ENCODE measurements at regions not wholly inside any gene's neighbourhood (a gene's known extent, or its start where the extent isn't known, plus 50 kb on each side); places are given as distances from the start of the nearest gene placed in this dataset.

DNA sequence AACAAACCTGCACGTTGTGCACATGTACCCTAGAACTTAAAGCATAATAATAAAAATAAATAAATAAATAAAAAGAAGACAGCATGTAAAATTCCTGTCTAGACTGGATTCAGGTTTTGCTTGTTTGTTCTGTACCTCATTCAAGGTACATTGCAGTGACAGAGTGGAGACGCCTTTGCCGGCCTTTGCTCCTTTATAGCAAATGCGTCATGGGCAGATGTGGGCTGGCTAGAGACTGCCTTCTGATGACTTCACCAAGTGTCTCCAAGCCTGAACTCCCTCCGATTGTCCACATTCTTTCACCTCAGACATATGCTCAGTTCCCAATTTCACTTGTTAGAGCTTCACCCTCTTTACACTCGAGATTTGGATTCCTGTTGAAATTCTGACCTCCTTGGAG is 147.8 kb upstream of the ARHGAP20 start (continued):
- TF ChIP-seq, protein P1, sequence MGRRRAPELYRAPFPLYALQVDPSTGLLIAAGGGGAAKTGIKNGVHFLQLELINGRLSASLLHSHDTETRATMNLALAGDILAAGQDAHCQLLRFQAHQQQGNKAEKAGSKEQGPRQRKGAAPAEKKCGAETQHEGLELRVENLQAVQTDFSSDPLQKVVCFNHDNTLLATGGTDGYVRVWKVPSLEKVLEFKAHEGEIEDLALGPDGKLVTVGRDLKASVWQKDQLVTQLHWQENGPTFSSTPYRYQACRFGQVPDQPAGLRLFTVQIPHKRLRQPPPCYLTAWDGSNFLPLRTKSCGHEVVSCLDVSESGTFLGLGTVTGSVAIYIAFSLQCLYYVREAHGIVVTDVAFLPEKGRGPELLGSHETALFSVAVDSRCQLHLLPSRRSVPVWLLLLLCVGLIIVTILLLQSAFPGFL (CRISPR knock-in tag; IDR thresholded peaks at IDR 0.05; ENCODE audit: borderline replicate concordance) = no peak
- TF ChIP-seq, protein P2, sequence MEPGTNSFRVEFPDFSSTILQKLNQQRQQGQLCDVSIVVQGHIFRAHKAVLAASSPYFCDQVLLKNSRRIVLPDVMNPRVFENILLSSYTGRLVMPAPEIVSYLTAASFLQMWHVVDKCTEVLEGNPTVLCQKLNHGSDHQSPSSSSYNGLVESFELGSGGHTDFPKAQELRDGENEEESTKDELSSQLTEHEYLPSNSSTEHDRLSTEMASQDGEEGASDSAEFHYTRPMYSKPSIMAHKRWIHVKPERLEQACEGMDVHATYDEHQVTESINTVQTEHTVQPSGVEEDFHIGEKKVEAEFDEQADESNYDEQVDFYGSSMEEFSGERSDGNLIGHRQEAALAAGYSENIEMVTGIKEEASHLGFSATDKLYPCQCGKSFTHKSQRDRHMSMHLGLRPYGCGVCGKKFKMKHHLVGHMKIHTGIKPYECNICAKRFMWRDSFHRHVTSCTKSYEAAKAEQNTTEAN (CRISPR knock-in tag; IDR thresholded peaks at IDR 0.05) = no peak
- TF ChIP-seq, protein P3, sequence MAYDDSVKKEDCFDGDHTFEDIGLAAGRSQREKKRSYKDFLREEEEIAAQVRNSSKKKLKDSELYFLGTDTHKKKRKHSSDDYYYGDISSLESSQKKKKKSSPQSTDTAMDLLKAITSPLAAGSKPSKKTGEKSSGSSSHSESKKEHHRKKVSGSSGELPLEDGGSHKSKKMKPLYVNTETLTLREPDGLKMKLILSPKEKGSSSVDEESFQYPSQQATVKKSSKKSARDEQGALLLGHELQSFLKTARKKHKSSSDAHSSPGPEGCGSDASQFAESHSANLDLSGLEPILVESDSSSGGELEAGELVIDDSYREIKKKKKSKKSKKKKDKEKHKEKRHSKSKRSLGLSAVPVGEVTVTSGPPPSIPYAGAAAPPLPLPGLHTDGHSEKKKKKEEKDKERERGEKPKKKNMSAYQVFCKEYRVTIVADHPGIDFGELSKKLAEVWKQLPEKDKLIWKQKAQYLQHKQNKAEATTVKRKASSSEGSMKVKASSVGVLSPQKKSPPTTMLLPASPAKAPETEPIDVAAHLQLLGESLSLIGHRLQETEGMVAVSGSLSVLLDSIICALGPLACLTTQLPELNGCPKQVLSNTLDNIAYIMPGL (CRISPR knock-in tag; IDR thresholded peaks at IDR 0.05) = no peak
- TF ChIP-seq ZNF671 (CRISPR knock-in tag; IDR thresholded peaks at IDR 0.05) = no peak
- TF ChIP-seq, protein P4, sequence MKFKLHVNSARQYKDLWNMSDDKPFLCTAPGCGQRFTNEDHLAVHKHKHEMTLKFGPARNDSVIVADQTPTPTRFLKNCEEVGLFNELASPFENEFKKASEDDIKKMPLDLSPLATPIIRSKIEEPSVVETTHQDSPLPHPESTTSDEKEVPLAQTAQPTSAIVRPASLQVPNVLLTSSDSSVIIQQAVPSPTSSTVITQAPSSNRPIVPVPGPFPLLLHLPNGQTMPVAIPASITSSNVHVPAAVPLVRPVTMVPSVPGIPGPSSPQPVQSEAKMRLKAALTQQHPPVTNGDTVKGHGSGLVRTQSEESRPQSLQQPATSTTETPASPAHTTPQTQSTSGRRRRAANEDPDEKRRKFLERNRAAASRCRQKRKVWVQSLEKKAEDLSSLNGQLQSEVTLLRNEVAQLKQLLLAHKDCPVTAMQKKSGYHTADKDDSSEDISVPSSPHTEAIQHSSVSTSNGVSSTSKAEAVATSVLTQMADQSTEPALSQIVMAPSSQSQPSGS (CRISPR knock-in tag; IDR thresholded peaks at IDR 0.05; ENCODE audit: borderline replicate concordance, low read depth) = no peak
- TF ChIP-seq, protein P5, sequence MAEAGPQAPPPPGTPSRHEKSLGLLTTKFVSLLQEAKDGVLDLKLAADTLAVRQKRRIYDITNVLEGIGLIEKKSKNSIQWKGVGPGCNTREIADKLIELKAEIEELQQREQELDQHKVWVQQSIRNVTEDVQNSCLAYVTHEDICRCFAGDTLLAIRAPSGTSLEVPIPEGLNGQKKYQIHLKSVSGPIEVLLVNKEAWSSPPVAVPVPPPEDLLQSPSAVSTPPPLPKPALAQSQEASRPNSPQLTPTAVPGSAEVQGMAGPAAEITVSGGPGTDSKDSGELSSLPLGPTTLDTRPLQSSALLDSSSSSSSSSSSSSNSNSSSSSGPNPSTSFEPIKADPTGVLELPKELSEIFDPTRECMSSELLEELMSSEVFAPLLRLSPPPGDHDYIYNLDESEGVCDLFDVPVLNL (CRISPR knock-in tag; IDR thresholded peaks at IDR 0.05; ENCODE audit: borderline replicate concordance, low read depth) = no peak
- TF ChIP-seq, protein P6, sequence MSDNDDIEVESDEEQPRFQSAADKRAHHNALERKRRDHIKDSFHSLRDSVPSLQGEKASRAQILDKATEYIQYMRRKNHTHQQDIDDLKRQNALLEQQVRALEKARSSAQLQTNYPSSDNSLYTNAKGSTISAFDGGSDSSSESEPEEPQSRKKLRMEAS (CRISPR knock-in tag; IDR thresholded peaks at IDR 0.05) = no peak
- no peak for TF ChIP-seq TP53 (CRISPR knock-in tag; IDR thresholded peaks at IDR 0.05)
- TF ChIP-seq, protein P7, sequence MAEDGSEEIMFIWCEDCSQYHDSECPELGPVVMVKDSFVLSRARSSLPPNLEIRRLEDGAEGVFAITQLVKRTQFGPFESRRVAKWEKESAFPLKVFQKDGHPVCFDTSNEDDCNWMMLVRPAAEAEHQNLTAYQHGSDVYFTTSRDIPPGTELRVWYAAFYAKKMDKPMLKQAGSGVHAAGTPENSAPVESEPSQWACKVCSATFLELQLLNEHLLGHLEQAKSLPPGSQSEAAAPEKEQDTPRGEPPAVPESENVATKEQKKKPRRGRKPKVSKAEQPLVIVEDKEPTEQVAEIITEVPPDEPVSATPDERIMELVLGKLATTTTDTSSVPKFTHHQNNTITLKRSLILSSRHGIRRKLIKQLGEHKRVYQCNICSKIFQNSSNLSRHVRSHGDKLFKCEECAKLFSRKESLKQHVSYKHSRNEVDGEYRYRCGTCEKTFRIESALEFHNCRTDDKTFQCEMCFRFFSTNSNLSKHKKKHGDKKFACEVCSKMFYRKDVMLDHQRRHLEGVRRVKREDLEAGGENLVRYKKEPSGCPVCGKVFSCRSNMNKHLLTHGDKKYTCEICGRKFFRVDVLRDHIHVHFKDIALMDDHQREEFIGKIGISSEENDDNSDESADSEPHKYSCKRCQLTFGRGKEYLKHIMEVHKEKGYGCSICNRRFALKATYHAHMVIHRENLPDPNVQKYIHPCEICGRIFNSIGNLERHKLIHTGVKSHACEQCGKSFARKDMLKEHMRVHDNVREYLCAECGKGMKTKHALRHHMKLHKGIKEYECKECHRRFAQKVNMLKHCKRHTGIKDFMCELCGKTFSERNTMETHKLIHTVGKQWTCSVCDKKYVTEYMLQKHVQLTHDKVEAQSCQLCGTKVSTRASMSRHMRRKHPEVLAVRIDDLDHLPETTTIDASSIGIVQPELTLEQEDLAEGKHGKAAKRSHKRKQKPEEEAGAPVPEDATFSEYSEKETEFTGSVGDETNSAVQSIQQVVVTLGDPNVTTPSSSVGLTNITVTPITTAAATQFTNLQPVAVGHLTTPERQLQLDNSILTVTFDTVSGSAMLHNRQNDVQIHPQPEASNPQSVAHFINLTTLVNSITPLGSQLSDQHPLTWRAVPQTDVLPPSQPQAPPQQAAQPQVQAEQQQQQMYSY (CRISPR knock-in tag; IDR thresholded peaks at IDR 0.05) = no peak
- no peak for TF ChIP-seq GTF2I (CRISPR knock-in tag; conservative IDR thresholded peaks at IDR 0.05)
- TF ChIP-seq SOX15 (CRISPR knock-in tag; IDR thresholded peaks at IDR 0.05) = no peak
- TF ChIP-seq KAT7 (CRISPR knock-in tag; IDR thresholded peaks at IDR 0.05; ENCODE audit: borderline replicate concordance) = no peak
- TF ChIP-seq RELA (CRISPR knock-in tag; IDR thresholded peaks at IDR 0.05; ENCODE audit: borderline replicate concordance) = no peak

DNA sequence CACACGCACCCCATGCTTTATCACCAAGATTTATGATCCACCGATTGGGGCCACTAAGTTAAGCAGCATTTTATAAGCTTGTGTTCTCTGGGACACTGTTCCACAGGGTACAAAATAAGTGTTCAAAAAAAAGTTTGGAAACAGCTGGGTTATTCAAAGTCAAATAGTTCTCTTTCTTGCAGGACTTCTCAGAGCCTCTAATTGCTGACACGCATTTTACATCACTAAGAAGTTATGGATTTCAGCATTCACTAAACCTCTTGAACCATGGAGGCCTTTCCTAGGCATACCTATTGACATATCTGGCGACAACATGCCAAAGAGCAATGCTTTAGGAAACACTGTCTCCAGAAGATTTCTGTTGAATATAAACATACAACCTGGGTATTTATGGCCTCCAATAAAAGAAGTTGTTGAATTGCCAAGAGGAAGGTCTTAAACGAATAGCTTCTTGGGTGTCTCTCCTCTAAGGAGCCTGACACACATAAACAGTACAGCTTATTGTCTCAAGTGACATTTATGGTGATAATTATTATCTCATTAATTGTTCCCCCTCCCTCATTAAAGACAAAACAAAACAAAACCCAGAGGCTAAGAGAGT is 147.1 kb upstream of the ARHGAP20 start:
- Mint-ChIP-seq H3K36me3 (no peaks in the 10 kb centered on the region), H3K27ac (no peak overlapping the region)
- TF ChIP-seq CREM (CRISPR knock-in tag; IDR thresholded peaks at IDR 0.05) (no peak), JAZF1 (CRISPR knock-in tag; IDR thresholded peaks at IDR 0.05) (no peak), ZNF396 (CRISPR knock-in tag; IDR thresholded peaks at IDR 0.05; ENCODE audit: borderline replicate concordance) (no peak), ZBTB21 (CRISPR knock-in tag; IDR thresholded peaks at IDR 0.05; ENCODE audit: borderline replicate concordance) (no peak)
- TF ChIP-seq, protein P8, sequence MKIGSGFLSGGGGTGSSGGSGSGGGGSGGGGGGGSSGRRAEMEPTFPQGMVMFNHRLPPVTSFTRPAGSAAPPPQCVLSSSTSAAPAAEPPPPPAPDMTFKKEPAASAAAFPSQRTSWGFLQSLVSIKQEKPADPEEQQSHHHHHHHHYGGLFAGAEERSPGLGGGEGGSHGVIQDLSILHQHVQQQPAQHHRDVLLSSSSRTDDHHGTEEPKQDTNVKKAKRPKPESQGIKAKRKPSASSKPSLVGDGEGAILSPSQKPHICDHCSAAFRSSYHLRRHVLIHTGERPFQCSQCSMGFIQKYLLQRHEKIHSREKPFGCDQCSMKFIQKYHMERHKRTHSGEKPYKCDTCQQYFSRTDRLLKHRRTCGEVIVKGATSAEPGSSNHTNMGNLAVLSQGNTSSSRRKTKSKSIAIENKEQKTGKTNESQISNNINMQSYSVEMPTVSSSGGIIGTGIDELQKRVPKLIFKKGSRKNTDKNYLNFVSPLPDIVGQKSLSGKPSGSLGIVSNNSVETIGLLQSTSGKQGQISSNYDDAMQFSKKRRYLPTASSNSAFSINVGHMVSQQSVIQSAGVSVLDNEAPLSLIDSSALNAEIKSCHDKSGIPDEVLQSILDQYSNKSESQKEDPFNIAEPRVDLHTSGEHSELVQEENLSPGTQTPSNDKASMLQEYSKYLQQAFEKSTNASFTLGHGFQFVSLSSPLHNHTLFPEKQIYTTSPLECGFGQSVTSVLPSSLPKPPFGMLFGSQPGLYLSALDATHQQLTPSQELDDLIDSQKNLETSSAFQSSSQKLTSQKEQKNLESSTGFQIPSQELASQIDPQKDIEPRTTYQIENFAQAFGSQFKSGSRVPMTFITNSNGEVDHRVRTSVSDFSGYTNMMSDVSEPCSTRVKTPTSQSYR (CRISPR knock-in tag; IDR thresholded peaks at IDR 0.05) = no peak
- TF ChIP-seq, protein P9, sequence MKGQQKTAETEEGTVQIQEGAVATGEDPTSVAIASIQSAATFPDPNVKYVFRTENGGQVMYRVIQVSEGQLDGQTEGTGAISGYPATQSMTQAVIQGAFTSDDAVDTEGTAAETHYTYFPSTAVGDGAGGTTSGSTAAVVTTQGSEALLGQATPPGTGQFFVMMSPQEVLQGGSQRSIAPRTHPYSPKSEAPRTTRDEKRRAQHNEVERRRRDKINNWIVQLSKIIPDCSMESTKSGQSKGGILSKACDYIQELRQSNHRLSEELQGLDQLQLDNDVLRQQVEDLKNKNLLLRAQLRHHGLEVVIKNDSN (CRISPR knock-in tag; IDR thresholded peaks at IDR 0.05) = no peak
- TF ChIP-seq, protein P10, sequence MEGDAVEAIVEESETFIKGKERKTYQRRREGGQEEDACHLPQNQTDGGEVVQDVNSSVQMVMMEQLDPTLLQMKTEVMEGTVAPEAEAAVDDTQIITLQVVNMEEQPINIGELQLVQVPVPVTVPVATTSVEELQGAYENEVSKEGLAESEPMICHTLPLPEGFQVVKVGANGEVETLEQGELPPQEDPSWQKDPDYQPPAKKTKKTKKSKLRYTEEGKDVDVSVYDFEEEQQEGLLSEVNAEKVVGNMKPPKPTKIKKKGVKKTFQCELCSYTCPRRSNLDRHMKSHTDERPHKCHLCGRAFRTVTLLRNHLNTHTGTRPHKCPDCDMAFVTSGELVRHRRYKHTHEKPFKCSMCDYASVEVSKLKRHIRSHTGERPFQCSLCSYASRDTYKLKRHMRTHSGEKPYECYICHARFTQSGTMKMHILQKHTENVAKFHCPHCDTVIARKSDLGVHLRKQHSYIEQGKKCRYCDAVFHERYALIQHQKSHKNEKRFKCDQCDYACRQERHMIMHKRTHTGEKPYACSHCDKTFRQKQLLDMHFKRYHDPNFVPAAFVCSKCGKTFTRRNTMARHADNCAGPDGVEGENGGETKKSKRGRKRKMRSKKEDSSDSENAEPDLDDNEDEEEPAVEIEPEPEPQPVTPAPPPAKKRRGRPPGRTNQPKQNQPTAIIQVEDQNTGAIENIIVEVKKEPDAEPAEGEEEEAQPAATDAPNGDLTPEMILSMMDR (IDR thresholded peaks at IDR 0.05) = no peak

More for the DNA sequence above, 147.1 kb upstream of the ARHGAP20 start:
- no peak overlapping the region for H3K4me3 Mint-ChIP-seq
- ChIA-PET CTCF (no interaction called here), POLR2A (no interaction called here)
- peaks cover 11% of the 10 kb centered on the region for H3K4me1 Mint-ChIP-seq
- DNase-seq (ENCODE audit: low spot score) (no peak), ATAC-seq (no peak)
- no peaks in the 10 kb centered on the region for H3K27me3 Mint-ChIP-seq (ENCODE audit: low read depth)
- H3K9me3 Mint-ChIP-seq = no peaks in the 10 kb centered on the region
